ENCODE measurements at regions not wholly inside any gene's neighbourhood (a gene's known extent, or its start where the extent isn't known, plus 50 kb on each side); places are given as distances from the start of the nearest gene placed in this dataset.

GRCh38 chrX:5780821-5781220 is 447.8 kb downstream of the NLGN4X start:
- no peaks in the 10 kb centered on the region for H3K36me3 ChIP-seq
- peaks cover 0 to 12% (median 0%) of the 10 kb centered on the region in 11 donors for H3K9me3 ChIP-seq
- H3K4me3 ChIP-seq = no peak overlapping the region
- DNase-seq (no peak), ATAC-seq (no peak)
- no peak for TF ChIP-seq CTCF (IDR thresholded peaks at IDR 0.05)
- intact Hi-C loops (cut with DNase I) = no loop called here
- H3K27me3 ChIP-seq = no peaks in the 10 kb centered on the region
- H3K4me1 ChIP-seq = no peaks in the 10 kb centered on the region
- no peak overlapping the region for H3K27ac ChIP-seq
- WGBS, 2 donors = 33 to 52% methylated on average over 2 of the region's 2 CpGs

- Histone ChIP-seq H3K4me1 (no peaks in the 10 kb centered on the region), H3K27me3 (no peaks in the 10 kb centered on the region), H3K27ac (no peak overlapping the region), H3K36me3 (no peaks in the 10 kb centered on the region), H3K9me3 (peaks cover 0 to 16% (median 0%) of the 10 kb centered on the region in 11 donors), H3K4me3 (no peak overlapping the region)
- no peak for TF ChIP-seq CTCF (IDR thresholded peaks at IDR 0.05)
- intact Hi-C loops (cut with DNase I) = no loop called here
- no peak for ATAC-seq
- no peak for DNase-seq
- WGBS, 2 donors = 37 to 64% methylated on average over 5 of the region's 5 CpGs
These were observed 452.7 kb downstream of the NLGN4X start for GRCh38 chrX:5775846-5776430.

- ATAC-seq = no peak
- peaks cover 0 to 16% (median 0%) of the 10 kb centered on the region in 11 donors for H3K9me3 ChIP-seq
- no peaks in the 10 kb centered on the region for H3K36me3 ChIP-seq
- no peak overlapping the region for H3K4me3 ChIP-seq
- TF ChIP-seq CTCF (IDR thresholded peaks at IDR 0.05) = no peak
- intact Hi-C loops (cut with DNase I) = no loop called here
- no peak for DNase-seq
- H3K27me3 ChIP-seq = no peaks in the 10 kb centered on the region
- H3K4me1 ChIP-seq = no peaks in the 10 kb centered on the region
- no peak overlapping the region for H3K27ac ChIP-seq
These were observed 454.2 kb downstream of the NLGN4X start for GRCh38 chrX:5774446-5774845.

GRCh38 chrX:5771441-5771840 is 457.2 kb downstream of the NLGN4X start:
- 64 to 76% methylated on average over 3 of the region's 3 CpGs for WGBS, 2 donors
- DNase-seq = no peak
- no peak for TF ChIP-seq CTCF (IDR thresholded peaks at IDR 0.05)
- Histone ChIP-seq H3K4me3 (no peak overlapping the region), H3K27me3 (no peaks in the 10 kb centered on the region), H3K4me1 (no peaks in the 10 kb centered on the region), H3K36me3 (no peaks in the 10 kb centered on the region), H3K9me3 (peaks cover 0 to 5% (median 0%) of the 10 kb centered on the region in 11 donors), H3K27ac (no peak overlapping the region)
- intact Hi-C loops (cut with DNase I) = no loop called here
- ATAC-seq = no peak
